ENCODE measurements at regions not wholly inside any gene's neighbourhood (a gene's known extent, or its start where the extent isn't known, plus 50 kb on each side); places are given as distances from the start of the nearest gene placed in this dataset.
A peak's percentile ranks its signal among the peaks of the same experiment; 100 is the strongest.
"Not testable (repeated sequence)": the region's sequence is repeated elsewhere in the genome, so short reads cannot be mapped to it uniquely, and the experiment has no call there.

DNA sequence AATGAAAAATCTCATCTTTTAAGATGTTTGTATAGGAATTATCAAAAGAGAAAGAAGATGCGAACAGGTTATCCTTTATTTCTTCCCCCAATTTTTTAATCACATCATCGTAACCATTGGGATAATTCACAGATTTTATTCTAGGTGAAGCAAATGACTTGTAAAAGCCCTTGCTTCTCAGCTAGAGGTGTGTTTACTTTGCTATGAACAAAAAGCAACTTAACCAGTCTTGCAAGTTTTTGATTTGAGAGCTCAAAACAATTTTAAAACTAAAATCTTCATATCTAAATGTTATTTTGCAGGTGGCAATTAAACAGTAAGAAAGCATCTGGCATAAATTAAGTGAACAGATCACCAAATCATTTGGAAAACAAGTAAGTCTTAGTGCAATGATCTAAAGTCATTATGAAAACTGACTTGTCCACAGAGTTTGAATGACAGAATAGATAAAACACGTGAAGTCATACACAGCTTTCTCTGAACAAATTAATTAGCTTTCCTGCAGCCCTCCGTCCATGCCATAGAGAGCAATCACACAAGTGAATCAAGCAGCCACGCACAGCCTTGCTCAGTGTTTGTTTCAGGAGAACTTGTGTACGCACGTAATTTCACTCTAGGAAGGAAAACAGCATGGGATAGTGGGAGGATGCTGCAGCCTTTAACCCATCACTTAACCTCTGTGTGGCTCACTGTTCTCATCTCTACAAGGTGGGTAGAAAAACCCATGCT is 85.0 kb upstream of the ZNF800 start:
- no peaks in the 10 kb centered on the region for H3K36me3 Mint-ChIP-seq (ENCODE audit: insufficient read depth)
- no peaks in the 10 kb centered on the region for H3K9me3 Mint-ChIP-seq (ENCODE audit: low read depth)
- H3K27ac Mint-ChIP-seq: no peak overlapping the region
- peaks cover 19% of the 10 kb centered on the region for H3K4me1 Mint-ChIP-seq (ENCODE audit: low read depth)
- TF ChIP-seq, protein P1, sequence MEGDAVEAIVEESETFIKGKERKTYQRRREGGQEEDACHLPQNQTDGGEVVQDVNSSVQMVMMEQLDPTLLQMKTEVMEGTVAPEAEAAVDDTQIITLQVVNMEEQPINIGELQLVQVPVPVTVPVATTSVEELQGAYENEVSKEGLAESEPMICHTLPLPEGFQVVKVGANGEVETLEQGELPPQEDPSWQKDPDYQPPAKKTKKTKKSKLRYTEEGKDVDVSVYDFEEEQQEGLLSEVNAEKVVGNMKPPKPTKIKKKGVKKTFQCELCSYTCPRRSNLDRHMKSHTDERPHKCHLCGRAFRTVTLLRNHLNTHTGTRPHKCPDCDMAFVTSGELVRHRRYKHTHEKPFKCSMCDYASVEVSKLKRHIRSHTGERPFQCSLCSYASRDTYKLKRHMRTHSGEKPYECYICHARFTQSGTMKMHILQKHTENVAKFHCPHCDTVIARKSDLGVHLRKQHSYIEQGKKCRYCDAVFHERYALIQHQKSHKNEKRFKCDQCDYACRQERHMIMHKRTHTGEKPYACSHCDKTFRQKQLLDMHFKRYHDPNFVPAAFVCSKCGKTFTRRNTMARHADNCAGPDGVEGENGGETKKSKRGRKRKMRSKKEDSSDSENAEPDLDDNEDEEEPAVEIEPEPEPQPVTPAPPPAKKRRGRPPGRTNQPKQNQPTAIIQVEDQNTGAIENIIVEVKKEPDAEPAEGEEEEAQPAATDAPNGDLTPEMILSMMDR (IDR thresholded peaks at IDR 0.05; ENCODE audit: unreplicated experiment): no peak
- no peak overlapping the region for H3K4me3 Mint-ChIP-seq (ENCODE audit: low read depth)
- H3K27me3 Mint-ChIP-seq: peaks cover 12% of the 10 kb centered on the region
- DNase-seq (ENCODE audit: low spot score, unreplicated experiment): no peak

DNA sequence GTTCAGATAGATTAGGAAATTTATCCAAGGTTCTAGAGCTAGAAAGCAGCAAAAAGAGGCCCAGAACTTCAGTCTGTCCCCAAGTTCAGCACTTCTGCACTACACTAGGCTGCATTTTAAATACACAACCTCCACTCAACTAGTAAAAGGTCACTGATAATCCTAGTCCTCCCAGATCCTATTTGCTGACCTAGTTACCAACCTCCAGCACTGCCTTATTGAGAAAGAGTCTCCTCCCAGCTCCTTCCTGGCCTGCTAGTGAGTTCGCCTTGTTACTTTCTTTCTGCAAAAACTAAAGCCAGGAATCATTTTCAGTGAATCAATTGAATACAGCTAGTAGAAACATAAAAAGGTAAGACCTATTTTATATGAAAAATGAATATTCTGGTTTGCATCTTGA is 84.1 kb upstream of the ZNF800 start:
- DNase-seq (ENCODE audit: low spot score, unreplicated experiment): no peak
- Mint-ChIP-seq H3K9me3 (ENCODE audit: low read depth) (no peaks in the 10 kb centered on the region), H3K4me3 (ENCODE audit: low read depth) (no peak overlapping the region), H3K27me3 (peaks cover 12% of the 10 kb centered on the region), H3K36me3 (ENCODE audit: insufficient read depth) (no peaks in the 10 kb centered on the region), H3K27ac (peak overlapping the region; percentile 29), H3K4me1 (ENCODE audit: low read depth) (peaks cover 19% of the 10 kb centered on the region)
- TF ChIP-seq, protein P1 (IDR thresholded peaks at IDR 0.05; ENCODE audit: unreplicated experiment): no peak

DNA sequence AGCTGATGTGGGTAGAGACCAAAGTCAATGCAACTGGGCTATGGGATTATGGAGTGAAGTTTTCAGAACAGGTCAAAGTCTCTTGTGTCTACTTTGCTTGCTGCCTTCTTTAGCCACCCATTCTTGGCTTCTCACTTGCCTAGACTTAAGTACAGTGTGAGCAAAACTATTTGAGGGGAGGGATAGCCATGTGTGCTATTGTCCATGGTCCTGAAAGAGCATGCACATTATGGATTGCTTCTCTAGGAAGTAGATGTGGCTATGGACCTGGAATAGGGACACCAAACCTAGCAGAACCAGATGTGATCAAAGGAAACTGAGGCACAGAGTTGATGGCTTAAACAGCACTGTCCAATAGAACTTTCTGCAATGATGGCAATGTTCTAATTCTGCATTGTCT is 81.9 kb upstream of the ZNF800 start:
- Mint-ChIP-seq H3K27me3 (peaks cover 12% of the 10 kb centered on the region), H3K4me1 (ENCODE audit: low read depth) (peaks cover 19% of the 10 kb centered on the region), H3K36me3 (ENCODE audit: insufficient read depth) (no peaks in the 10 kb centered on the region), H3K27ac (no peak overlapping the region), H3K9me3 (ENCODE audit: low read depth) (no peaks in the 10 kb centered on the region), H3K4me3 (ENCODE audit: low read depth) (no peak overlapping the region)
- TF ChIP-seq, protein P1 (IDR thresholded peaks at IDR 0.05; ENCODE audit: unreplicated experiment): no peak
- DNase-seq (ENCODE audit: low spot score, unreplicated experiment): no peak

DNA sequence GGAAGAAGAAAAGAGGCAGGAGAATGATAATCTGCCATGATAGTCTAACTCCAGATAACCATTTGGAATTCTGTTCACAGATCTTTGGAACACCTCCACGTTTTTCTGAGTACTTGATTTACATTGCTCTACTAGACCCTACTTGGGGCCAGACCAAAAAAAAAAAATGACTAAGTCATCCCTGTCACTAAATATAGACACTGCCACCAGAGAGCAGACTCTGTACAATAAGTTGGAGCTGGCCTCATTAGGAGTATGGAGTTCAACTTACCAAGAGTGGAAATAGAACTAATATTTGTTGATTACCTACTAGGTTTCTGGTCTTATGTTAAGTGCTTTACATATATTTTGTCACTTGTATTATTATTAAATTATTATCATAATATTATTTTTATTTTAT is 80.9 kb upstream of the ZNF800 start:
- H3K9me3 Mint-ChIP-seq (ENCODE audit: low read depth): no peaks in the 10 kb centered on the region
- no peak overlapping the region for H3K27ac Mint-ChIP-seq
- DNase-seq (ENCODE audit: low spot score, unreplicated experiment): no peak
- TF ChIP-seq, protein P1 (IDR thresholded peaks at IDR 0.05; ENCODE audit: unreplicated experiment): no peak
- no peaks in the 10 kb centered on the region for H3K36me3 Mint-ChIP-seq (ENCODE audit: insufficient read depth)
- H3K27me3 Mint-ChIP-seq: peaks cover 12% of the 10 kb centered on the region
- peaks cover 19% of the 10 kb centered on the region for H3K4me1 Mint-ChIP-seq (ENCODE audit: low read depth)
- H3K4me3 Mint-ChIP-seq (ENCODE audit: low read depth): no peak overlapping the region

DNA sequence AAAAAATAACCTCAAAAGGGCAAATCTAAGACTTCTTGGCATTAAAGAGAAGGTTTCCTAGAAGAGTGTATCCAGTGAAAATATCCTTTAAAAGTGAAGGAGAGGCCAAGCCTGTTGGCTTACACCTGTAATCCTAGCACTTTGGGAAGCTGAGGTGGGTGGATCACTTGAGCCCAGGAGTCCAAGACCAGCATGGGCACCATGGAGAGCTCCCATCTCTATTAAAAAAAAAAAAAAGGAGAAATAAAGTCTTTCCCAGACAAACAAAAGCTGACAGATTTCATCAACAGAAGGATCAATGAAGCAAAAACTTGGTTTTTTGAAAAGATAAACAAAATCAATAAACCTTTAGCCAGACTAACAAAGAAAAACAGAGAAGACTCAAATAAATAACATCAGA is 67.6 kb upstream of the ZNF800 start:
- Mint-ChIP-seq H3K4me1 (ENCODE audit: low read depth) (peaks cover under 1% of the 10 kb centered on the region), H3K9me3 (ENCODE audit: low read depth) (peaks cover 12% of the 10 kb centered on the region), H3K27ac (no peak overlapping the region), H3K36me3 (ENCODE audit: insufficient read depth) (no peaks in the 10 kb centered on the region), H3K27me3 (peaks cover 34% of the 10 kb centered on the region), H3K4me3 (ENCODE audit: low read depth) (no peak overlapping the region)
- TF ChIP-seq, protein P1 (IDR thresholded peaks at IDR 0.05; ENCODE audit: unreplicated experiment): no peak
- DNase-seq (ENCODE audit: low spot score, unreplicated experiment): no peak

DNA sequence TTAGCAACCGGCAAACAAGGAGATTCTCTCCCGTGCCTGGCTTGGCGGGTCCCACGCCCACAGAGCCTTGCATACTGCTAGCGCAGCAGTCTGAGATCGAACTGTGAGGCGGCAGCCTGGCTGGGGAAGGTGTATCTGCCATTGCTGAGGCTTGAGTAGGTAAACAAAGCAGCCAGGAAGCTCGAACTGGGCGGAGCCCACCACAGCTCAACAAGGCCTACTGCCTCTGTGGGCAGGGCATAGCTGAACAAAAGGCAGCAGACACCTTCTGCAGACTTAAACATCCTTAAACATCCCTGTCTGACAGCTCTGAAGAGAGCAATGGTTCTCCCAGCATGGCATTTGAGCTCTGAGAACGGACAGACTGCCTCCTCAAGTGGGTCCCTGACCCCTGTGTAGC is 58.8 kb upstream of the ZNF800 start:
- DNase-seq (ENCODE audit: low spot score, unreplicated experiment); H3K27ac Mint-ChIP-seq; H3K4me3 Mint-ChIP-seq (ENCODE audit: low read depth); H3K36me3 Mint-ChIP-seq (ENCODE audit: insufficient read depth): not testable (repeated sequence)
- Mint-ChIP-seq H3K4me1 (ENCODE audit: low read depth) (peaks cover 14% of the 10 kb centered on the region), H3K27me3 (peaks cover 53% of the 10 kb centered on the region), H3K9me3 (ENCODE audit: low read depth) (peaks cover 42% of the 10 kb centered on the region)
